Kidney (tissue), 13 donors: ENCODE measurements at regions not wholly inside any gene's neighbourhood (a gene's known extent, or its start where the extent isn't known, plus 50 kb on each side); places are given as distances from the start of the nearest gene placed in this dataset.

Experiments used
- DNase-seq, 5 donors: peaks; one replicate each; pipeline ENCODE4 v3.0.0-alpha.2; 2013 to 2020
- FAIRE-seq: peaks from 2 replicates; lab custom pipeline; 2012; peaks lifted over from hg19 to GRCh38; lab: Jason Lieb, UNC
- H3K27ac ChIP-seq, 2 donors: one replicate each; pipeline ENCODE4 v1.7.0; 2013; ENCODE audit warnings: low read depth in 2 of 2, low read length in 2 of 2, inconsistent platforms in 1 of 2
- H3K27me3 ChIP-seq: one replicate; pipeline ENCODE4 v1.7.1; 2013; ENCODE audit warnings: low read length, inconsistent platforms; ENCODE audit not compliant: control insufficient read depth, insufficient read depth
- H3K36me3 ChIP-seq, 3 donors: one replicate each; pipeline versions ENCODE4 v1.7.0 to v1.7.1; 2013; ENCODE audit warnings: low read length in 3 of 3, control low read depth in 1 of 3, inconsistent platforms in 1 of 3; ENCODE audit not compliant: insufficient read depth in 3 of 3, control insufficient read depth in 2 of 3
- H3K4me1 ChIP-seq, 3 donors: one replicate each; pipeline versions ENCODE4 v1.7.0 to v1.7.1; 2013; ENCODE audit warnings: low read length in 3 of 3, inconsistent platforms in 1 of 3, low read depth in 1 of 3; ENCODE audit not compliant: control insufficient read depth in 2 of 3, insufficient read depth in 2 of 3
- H3K4me3 ChIP-seq, 3 donors: one replicate each; pipeline versions ENCODE4 v1.7.0 to v1.8.1; 2013; ENCODE audit warnings: low read length in 3 of 3, control low read depth in 1 of 3, inconsistent platforms in 1 of 3
- H3K9ac ChIP-seq, 3 donors: one replicate each; pipeline versions ENCODE4 v1.7.0 to v1.7.1; 2013; ENCODE audit warnings: low read length in 3 of 3, control low read depth in 1 of 3, inconsistent platforms in 1 of 3
- H3K9me3 ChIP-seq, 3 donors: one replicate each; pipeline versions ENCODE4 v1.7.0 to v1.7.1; 2013; ENCODE audit warnings: low read length in 3 of 3, control low read depth in 1 of 3, inconsistent platforms in 1 of 3; ENCODE audit not compliant: control insufficient read depth in 2 of 3, insufficient read depth in 1 of 3
- intact Hi-C: fragments of 100-400 bp; cut with DNase I; formaldehyde crosslinking; loops from one replicate; pipeline ENCODE4 v1.11.1; 2022
- TF ChIP-seq, protein P1 (sequence below): IDR thresholded peaks from 3 replicates; pipeline ENCODE4 v1.5.1; 2012; ENCODE audit warnings: mild to moderate bottlenecking, moderate library complexity, borderline replicate concordance; ENCODE audit not compliant: insufficient read depth; ENCODE audit errors: extremely low read depth
- donor health status: control.
- donor health status: control.
- donor health status: control.
- donor health status: control.
- donor health status: control.
- donor health status: DM: yes; HTN: yes; CAD: no.
- donor health status: Normal renal cell carcinoma (clear cell type).

DNA sequence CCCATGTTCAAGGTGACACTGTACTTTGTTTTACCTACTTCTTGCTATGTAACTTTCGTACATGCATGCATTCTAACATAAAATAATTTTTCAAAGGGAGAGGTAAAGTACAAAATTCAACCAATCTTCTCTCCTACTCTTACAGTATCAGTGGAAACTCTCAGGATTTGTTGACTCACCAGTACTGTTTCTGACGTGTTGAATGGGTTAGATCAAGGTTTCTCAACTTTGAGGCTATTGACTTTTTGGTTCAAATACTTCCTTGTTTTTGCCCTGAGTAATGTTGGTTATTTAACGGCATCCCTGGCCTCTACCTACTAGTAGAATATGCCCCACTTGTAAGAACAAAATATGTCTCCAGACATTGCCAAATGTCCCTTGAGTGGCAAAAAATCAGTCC is 94.6 kb upstream of the SMAD1 start:
- H3K9ac ChIP-seq, result no peak overlapping the region
- TF ChIP-seq, protein P1, sequence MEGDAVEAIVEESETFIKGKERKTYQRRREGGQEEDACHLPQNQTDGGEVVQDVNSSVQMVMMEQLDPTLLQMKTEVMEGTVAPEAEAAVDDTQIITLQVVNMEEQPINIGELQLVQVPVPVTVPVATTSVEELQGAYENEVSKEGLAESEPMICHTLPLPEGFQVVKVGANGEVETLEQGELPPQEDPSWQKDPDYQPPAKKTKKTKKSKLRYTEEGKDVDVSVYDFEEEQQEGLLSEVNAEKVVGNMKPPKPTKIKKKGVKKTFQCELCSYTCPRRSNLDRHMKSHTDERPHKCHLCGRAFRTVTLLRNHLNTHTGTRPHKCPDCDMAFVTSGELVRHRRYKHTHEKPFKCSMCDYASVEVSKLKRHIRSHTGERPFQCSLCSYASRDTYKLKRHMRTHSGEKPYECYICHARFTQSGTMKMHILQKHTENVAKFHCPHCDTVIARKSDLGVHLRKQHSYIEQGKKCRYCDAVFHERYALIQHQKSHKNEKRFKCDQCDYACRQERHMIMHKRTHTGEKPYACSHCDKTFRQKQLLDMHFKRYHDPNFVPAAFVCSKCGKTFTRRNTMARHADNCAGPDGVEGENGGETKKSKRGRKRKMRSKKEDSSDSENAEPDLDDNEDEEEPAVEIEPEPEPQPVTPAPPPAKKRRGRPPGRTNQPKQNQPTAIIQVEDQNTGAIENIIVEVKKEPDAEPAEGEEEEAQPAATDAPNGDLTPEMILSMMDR, result no peak
- intact Hi-C loops, result no loop called here
- H3K4me3 ChIP-seq, result no peak overlapping the region
- H3K36me3 ChIP-seq, result no peaks in the 10 kb centered on the region
- no peak overlapping the region for H3K27ac ChIP-seq
- H3K4me1 ChIP-seq, result no peaks in the 10 kb centered on the region
- no peak for FAIRE-seq
- no peak for DNase-seq
- H3K9me3 ChIP-seq, result peaks cover 0 to 5% (median 0%) of the 10 kb centered on the region in 3 donors
- no peaks in the 10 kb centered on the region for H3K27me3 ChIP-seq

DNA sequence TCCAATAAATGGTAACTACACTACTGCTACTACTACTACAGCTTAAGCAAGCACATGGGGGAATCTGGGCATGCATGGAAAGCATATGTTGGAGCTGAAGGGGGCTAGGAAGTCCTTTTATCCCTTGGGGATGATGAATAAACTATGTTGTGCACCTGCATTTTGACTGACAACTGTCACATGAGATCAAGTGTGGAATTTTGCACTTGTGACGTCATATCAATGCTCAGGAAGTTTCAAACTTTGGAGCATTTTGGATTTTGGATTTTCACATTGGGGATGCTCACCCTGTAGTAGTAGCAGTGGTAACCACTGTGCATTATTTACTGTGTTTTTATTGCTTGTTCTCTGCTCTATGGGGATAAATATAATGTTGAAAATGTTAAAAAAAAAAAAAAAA is 100.5 kb upstream of the SMAD1 start:
- no peak overlapping the region for H3K9ac ChIP-seq
- intact Hi-C loops, result no loop called here
- DNase-seq (no peak), FAIRE-seq (no peak)
- H3K27ac ChIP-seq, result no peak overlapping the region
- peaks cover 0 to 5% (median 0%) of the 10 kb centered on the region in 3 donors for H3K9me3 ChIP-seq
- H3K27me3 ChIP-seq, result no peaks in the 10 kb centered on the region
- no peaks in the 10 kb centered on the region for H3K4me1 ChIP-seq
- TF ChIP-seq, protein P1, result no peak
- H3K4me3 ChIP-seq, result no peak overlapping the region
- H3K36me3 ChIP-seq, result no peaks in the 10 kb centered on the region

DNA sequence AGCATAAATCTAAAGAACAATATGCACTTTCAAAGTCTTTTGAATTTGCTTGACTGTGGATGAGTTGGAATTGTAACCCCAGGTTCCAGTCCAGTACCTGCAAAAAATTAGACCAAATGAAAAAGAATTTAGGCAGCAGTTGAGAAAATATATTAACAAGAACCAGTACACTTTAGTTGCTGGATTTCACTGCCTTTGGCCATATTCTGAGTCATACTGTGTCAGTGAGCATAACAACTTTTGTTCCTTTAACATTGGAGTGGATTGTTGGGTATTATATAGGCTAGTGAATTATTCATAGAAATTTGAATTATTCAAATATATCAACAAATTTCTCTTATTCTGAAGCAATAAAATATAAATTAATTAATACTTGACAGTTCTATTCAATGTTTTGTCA is 101.5 kb upstream of the SMAD1 start:
- intact Hi-C loops, result no loop called here
- DNase-seq (no peak), FAIRE-seq (no peak)
- Histone ChIP-seq H3K4me1 (no peaks in the 10 kb centered on the region), H3K9me3 (no peaks in the 10 kb centered on the region), H3K36me3 (no peaks in the 10 kb centered on the region), H3K9ac (no peak overlapping the region), H3K4me3 (no peak overlapping the region), H3K27ac (no peak overlapping the region), H3K27me3 (no peaks in the 10 kb centered on the region)
- TF ChIP-seq, protein P1, result no peak

DNA sequence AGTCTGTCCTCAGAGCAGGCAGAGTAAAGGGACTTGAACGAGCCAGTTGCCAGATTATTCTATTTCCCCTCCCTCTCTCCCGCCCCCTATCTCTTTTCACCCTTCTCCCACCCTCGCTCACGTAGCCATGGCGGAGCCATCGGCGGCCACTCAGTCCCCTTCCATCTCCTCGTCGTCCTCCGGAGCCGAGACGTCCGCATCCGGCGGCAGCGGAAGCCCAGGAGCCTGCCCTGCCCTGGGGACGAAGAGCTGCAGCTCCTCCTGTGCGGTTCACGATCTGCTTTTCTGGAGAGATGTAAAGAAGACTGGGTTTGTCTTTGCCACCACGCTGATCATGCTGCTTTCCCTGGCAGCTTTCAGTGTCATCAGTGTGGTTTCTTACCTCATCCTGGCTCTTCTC is 106.2 kb upstream of the SMAD1 start:
- no peak for FAIRE-seq
- H3K27me3 ChIP-seq, result no peaks in the 10 kb centered on the region
- H3K27ac ChIP-seq, result no peak overlapping the region
- TF ChIP-seq, protein P1, result no peak
- no peak overlapping the region for H3K9ac ChIP-seq
- intact Hi-C loops, result no loop called here
- H3K4me1 ChIP-seq, result no peaks in the 10 kb centered on the region
- H3K9me3 ChIP-seq, result no peaks in the 10 kb centered on the region
- DNase-seq, result peak in 1 of 5 donors; percentile 41
- H3K36me3 ChIP-seq, result no peaks in the 10 kb centered on the region
- H3K4me3 ChIP-seq, result no peak overlapping the region
